Smooth muscle cell (in vitro differentiated cells): ENCODE measurements at regions not wholly inside any gene's neighbourhood (a gene's known extent, or its start where the extent isn't known, plus 50 kb on each side); places are given as distances from the start of the nearest gene placed in this dataset.

Experiments used
- DNase-seq: peaks from one replicate; lab custom pipeline; 2025; ENCODE audit not compliant: unreplicated experiment; lab: John Stamatoyannopoulos, UW
- H2AFZ ChIP-seq: fragments of 200-600 bp; sonication (generic); 2 replicates; pipeline ENCODE4 v1.6.0; 2016; ENCODE audit warnings: antibody characterized with exemption, low read depth, mild to moderate bottlenecking
- H3F3A ChIP-seq: fragments of 200-600 bp; sonication (generic); 2 replicates; pipeline ENCODE4 v1.6.0; 2017; ENCODE audit warnings: antibody characterized with exemption, low read depth
- H3K27ac ChIP-seq: fragments of 200-600 bp; sonication (generic); 2 replicates; pipeline ENCODE4 v1.5.1; 2016; ENCODE audit warnings: low read depth, mild to moderate bottlenecking
- H3K27me3 ChIP-seq: fragments of 200-600 bp; sonication (generic); 2 replicates; pipeline ENCODE4 v1.6.1; 2016; ENCODE audit warnings: low read depth, mild to moderate bottlenecking
- H3K36me3 ChIP-seq: fragments of 200-600 bp; sonication (generic); 2 replicates; pipeline ENCODE4 v1.5.1; 2016; ENCODE audit warnings: low read depth
- H3K4me1 ChIP-seq: fragments of 200-600 bp; sonication (generic); 2 replicates; pipeline ENCODE4 v1.5.1; 2016; ENCODE audit warnings: low read depth
- H3K4me2 ChIP-seq: fragments of 200-600 bp; sonication (generic); 2 replicates; pipeline ENCODE4 v1.6.0; 2016; ENCODE audit warnings: mild to moderate bottlenecking
- H3K4me3 ChIP-seq: fragments of 200-600 bp; sonication (generic); 2 replicates; pipeline ENCODE4 v1.5.1; 2016; ENCODE audit warnings: mild to moderate bottlenecking
- H3K79me2 ChIP-seq: fragments of 200-600 bp; sonication (generic); 2 replicates; pipeline ENCODE4 v1.6.0; 2016; ENCODE audit warnings: low read depth, mild to moderate bottlenecking
- H3K9ac ChIP-seq: fragments of 200-600 bp; sonication (generic); 2 replicates; pipeline ENCODE4 v1.6.0; 2016; ENCODE audit warnings: low read depth
- H3K9me3 ChIP-seq: fragments of 200-600 bp; sonication (generic); replicated peaks from 2 replicates; pipeline ENCODE4 v1.5.1; 2016; ENCODE audit warnings: low read depth
- H4K20me1 ChIP-seq: fragments of 200-600 bp; sonication (generic); 2 replicates; pipeline ENCODE4 v1.6.0; 2016; ENCODE audit warnings: low read depth
- CTCF ChIP-seq: fragments of 200-600 bp; sonication (generic); IDR thresholded peaks from 2 replicates; pipeline ENCODE4 v1.5.1; 2017; ENCODE audit warnings: borderline replicate concordance, mild to moderate bottlenecking, antibody characterized with exemption; ENCODE audit not compliant: insufficient read depth, poor library complexity, severe bottlenecking
- WGBS: methylation state at CpG from one replicate; pipeline ENCODE4 v1.1.7; 2016; ENCODE audit warnings: low lambda C conversion rate; 5-methylcytosine and 5-hydroxymethylcytosine counted together

- 89% methylated on average over 3 of the region's 3 CpGs for WGBS
- no peak for TF ChIP-seq CTCF
- Histone ChIP-seq H3K36me3 (no peaks in the 10 kb centered on the region), H3K27ac (no peak overlapping the region), H3K4me2 (no peak overlapping the region), H3K79me2 (no peaks in the 10 kb centered on the region), H3K4me1 (no peaks in the 10 kb centered on the region), H3K9ac (no peak overlapping the region), H3K9me3 (no peaks in the 10 kb centered on the region), H3F3A (no peaks in the 10 kb centered on the region), H3K4me3 (no peak overlapping the region), H4K20me1 (no peaks in the 10 kb centered on the region), H3K27me3 (no peaks in the 10 kb centered on the region), H2AFZ (no peak overlapping the region)
- no peak for DNase-seq
Observed at GRCh38 chr5:158414333-158414762, 555.4 kb upstream of the CLINT1 start.

GRCh38 chr5:158413122-158413680, 554.3 kb upstream of the CLINT1 start:
- H3K4me1 ChIP-seq = no peaks in the 10 kb centered on the region

GRCh38 chr5:158410976-158411375, 552.0 kb upstream of the CLINT1 start:
- H3K4me3 ChIP-seq = no peak overlapping the region
- no peaks in the 10 kb centered on the region for H4K20me1 ChIP-seq
- no peak overlapping the region for H2AFZ ChIP-seq
- no peaks in the 10 kb centered on the region for H3K27me3 ChIP-seq
- no peaks in the 10 kb centered on the region for H3K4me1 ChIP-seq
- H3K27ac ChIP-seq = no peak overlapping the region
- TF ChIP-seq CTCF = no peak
- H3K79me2 ChIP-seq = no peaks in the 10 kb centered on the region
- no peak overlapping the region for H3K9ac ChIP-seq
- H3F3A ChIP-seq = peaks cover 5% of the 10 kb centered on the region
- H3K4me2 ChIP-seq = no peak overlapping the region
- H3K9me3 ChIP-seq = no peaks in the 10 kb centered on the region
- DNase-seq = no peak
- H3K36me3 ChIP-seq = no peaks in the 10 kb centered on the region

More at GRCh38 chr5:158413122-158413680, 554.3 kb upstream of the CLINT1 start:
- Histone ChIP-seq H3F3A (no peaks in the 10 kb centered on the region), H3K27ac (no peak overlapping the region), H3K9me3 (no peaks in the 10 kb centered on the region), H3K4me2 (no peak overlapping the region), H2AFZ (no peak overlapping the region), H3K9ac (no peak overlapping the region), H3K79me2 (no peaks in the 10 kb centered on the region), H3K4me3 (no peak overlapping the region), H3K36me3 (no peaks in the 10 kb centered on the region), H3K27me3 (no peaks in the 10 kb centered on the region), H4K20me1 (no peaks in the 10 kb centered on the region)
- TF ChIP-seq CTCF = no peak
- 95% methylated on average over 4 of the region's 4 CpGs for WGBS
- DNase-seq = no peak

GRCh38 chr5:158409507-158409906, 550.6 kb upstream of the CLINT1 start:
- no peaks in the 10 kb centered on the region for H3K36me3 ChIP-seq
- no peaks in the 10 kb centered on the region for H3K79me2 ChIP-seq
- H3K4me2 ChIP-seq = no peak overlapping the region
- no peaks in the 10 kb centered on the region for H3K9me3 ChIP-seq
- H3K27me3 ChIP-seq = no peaks in the 10 kb centered on the region
- no peak for TF ChIP-seq CTCF
- no peak overlapping the region for H3K27ac ChIP-seq
- H2AFZ ChIP-seq = no peak overlapping the region
- no peak overlapping the region for H3K9ac ChIP-seq
- no peaks in the 10 kb centered on the region for H4K20me1 ChIP-seq
- no peak for DNase-seq
- peaks cover 5% of the 10 kb centered on the region for H3F3A ChIP-seq
- no peak overlapping the region for H3K4me3 ChIP-seq
- H3K4me1 ChIP-seq = no peaks in the 10 kb centered on the region
